ENCODE measurements at regions not wholly inside any gene's neighbourhood (a gene's known extent, or its start where the extent isn't known, plus 50 kb on each side); places are given as distances from the start of the nearest gene placed in this dataset.

GRCh38 chr4:72805284-72805683 is 236.3 kb upstream of the ADAMTS3 start:
- ChIA-PET POLR2A (no interaction called here), CTCF (no interaction called here)
- no CpG with 5 or more reads among the region's 2 CpGs for WGBS (ENCODE audit: insufficient coverage)
- Mint-ChIP-seq H3K4me1 (no peaks in the 10 kb centered on the region), H3K27me3 (no peaks in the 10 kb centered on the region), H3K9me3 (ENCODE audit: insufficient read depth) (peaks cover 3% of the 10 kb centered on the region), H3K4me3 (no peak overlapping the region), H3K27ac (no peak overlapping the region)
- no peak for TF ChIP-seq CTCF (IDR thresholded peaks at IDR 0.05)
- TF ChIP-seq EZH2 (IDR thresholded peaks at IDR 0.05; ENCODE audit: borderline replicate concordance, insufficient read depth, low read depth, low read length, poor library complexity, severe bottlenecking), result no peak
- H3K27me3 ChIP-seq (replicated peaks in 1 of 4; ENCODE audit: control extremely low read depth in 1 of 4, control insufficient read depth in 3 of 4, insufficient read depth in 4 of 4, low read length in 3 of 4), result no peaks in the 10 kb centered on the region
- no peak overlapping the region for H3K9ac ChIP-seq (ENCODE audit: low read length)
- H3K4me1 ChIP-seq (ENCODE audit: control insufficient read depth in 2 of 2, insufficient read depth in 2 of 2, low read length in 2 of 2), result no peaks in the 10 kb centered on the region
- H4K20me1 ChIP-seq (ENCODE audit: control insufficient read depth, insufficient read depth, low read length, poor library complexity, severe bottlenecking), result no peaks in the 10 kb centered on the region
- intact Hi-C loops (cut with micrococcal nuclease), result no loop called here
- no peak overlapping the region for H3K27ac ChIP-seq (ENCODE audit: low read length in 2 of 2)
- no peak for ATAC-seq (ENCODE audit: low read depth)
- no peak overlapping the region for H3K4me2 ChIP-seq (replicated peaks; ENCODE audit: low read depth, low read length, poor library complexity, severe bottlenecking)
- no peak overlapping the region for H3K4me3 ChIP-seq (ENCODE audit: control extremely low read depth in 1 of 5, extremely low read depth in 1 of 5, insufficient read depth in 1 of 5, low read depth in 2 of 5, low read length in 4 of 5)
- H3K9me3 ChIP-seq (ENCODE audit: control extremely low read depth in 1 of 3, control insufficient read depth in 2 of 3, insufficient read depth in 1 of 3, low read length in 2 of 3), result no peaks in the 10 kb centered on the region
- DNase-seq, result no peak
- H3K36me3 ChIP-seq (replicated peaks in 1 of 2; ENCODE audit: control extremely low read depth in 1 of 2, control insufficient read depth in 1 of 2, extremely low read depth in 1 of 2, insufficient read depth in 2 of 2, low read length in 1 of 2), result no peaks in the 10 kb centered on the region
- H2AFZ ChIP-seq (ENCODE audit: insufficient read depth, low read depth, low read length, poor library complexity, severe bottlenecking), result no peak overlapping the region
- no peaks in the 10 kb centered on the region for H3K79me2 ChIP-seq (ENCODE audit: control insufficient read depth, insufficient read depth, low read length)

- H3K27me3 ChIP-seq (replicated peaks in 1 of 4; ENCODE audit: control extremely low read depth in 1 of 4, control insufficient read depth in 3 of 4, insufficient read depth in 4 of 4, low read length in 3 of 4), result no peaks in the 10 kb centered on the region
- Mint-ChIP-seq H3K27ac (no peak overlapping the region), H3K4me1 (no peaks in the 10 kb centered on the region), H3K4me3 (no peak overlapping the region), H3K27me3 (no peaks in the 10 kb centered on the region), H3K9me3 (ENCODE audit: insufficient read depth) (peaks cover 11% of the 10 kb centered on the region)
- no peak overlapping the region for H3K4me3 ChIP-seq (ENCODE audit: control extremely low read depth in 1 of 5, extremely low read depth in 1 of 5, insufficient read depth in 1 of 5, low read depth in 2 of 5, low read length in 4 of 5)
- WGBS (ENCODE audit: insufficient coverage), result 100% methylated on average over 1 of the region's 1 CpG
- H3K79me2 ChIP-seq (ENCODE audit: control insufficient read depth, insufficient read depth, low read length), result no peaks in the 10 kb centered on the region
- ATAC-seq (ENCODE audit: low read depth) (no peak), DNase-seq (no peak)
- H3K4me1 ChIP-seq (ENCODE audit: control insufficient read depth in 2 of 2, insufficient read depth in 2 of 2, low read length in 2 of 2), result no peaks in the 10 kb centered on the region
- CTCF ChIA-PET, result no interaction called here
- peaks cover 1 to 6% (median 6%) of the 10 kb centered on the region in 3 donors for H3K9me3 ChIP-seq (ENCODE audit: control extremely low read depth in 1 of 3, control insufficient read depth in 2 of 3, insufficient read depth in 1 of 3, low read length in 2 of 3)
- intact Hi-C loops (cut with micrococcal nuclease), result no loop called here
- no peak overlapping the region for H3K27ac ChIP-seq (ENCODE audit: low read length in 2 of 2)
- no peak overlapping the region for H3K9ac ChIP-seq (ENCODE audit: low read length)
- POLR2A ChIA-PET, result no interaction called here
- H3K36me3 ChIP-seq (replicated peaks in 1 of 2; ENCODE audit: control extremely low read depth in 1 of 2, control insufficient read depth in 1 of 2, extremely low read depth in 1 of 2, insufficient read depth in 2 of 2, low read length in 1 of 2), result no peaks in the 10 kb centered on the region
- no peak overlapping the region for H3K4me2 ChIP-seq (replicated peaks; ENCODE audit: low read depth, low read length, poor library complexity, severe bottlenecking)
- no peaks in the 10 kb centered on the region for H4K20me1 ChIP-seq (ENCODE audit: control insufficient read depth, insufficient read depth, low read length, poor library complexity, severe bottlenecking)
- no peak for TF ChIP-seq CTCF (IDR thresholded peaks at IDR 0.05)
- TF ChIP-seq EZH2 (IDR thresholded peaks at IDR 0.05; ENCODE audit: borderline replicate concordance, insufficient read depth, low read depth, low read length, poor library complexity, severe bottlenecking), result no peak
- H2AFZ ChIP-seq (ENCODE audit: insufficient read depth, low read depth, low read length, poor library complexity, severe bottlenecking), result no peak overlapping the region
Observed at GRCh38 chr4:72797486-72797885, 228.5 kb upstream of the ADAMTS3 start.
